IMR-90 (cell line): ENCODE measurements at regions not wholly inside any gene's neighbourhood (a gene's known extent, or its start where the extent isn't known, plus 50 kb on each side); places are given as distances from the start of the nearest gene placed in this dataset.

Experiments used
- ATAC-seq: fragments of 200-7000 bp; cut with Tn5 transposase; 2 replicates; pipeline ENCODE4 v1.9.1; 2020; ENCODE audit warnings: low read depth, mild to moderate bottlenecking, moderate library complexity
- BruUV-seq: library from RNA; stranded (reverse); fragments of 400-500 nt; replicated peaks from 2 replicates; lab custom pipeline; 2021; lab: Mats Ljungman, UMichigan
- CTCF ChIA-PET: fragments of 300-600 bp; formaldehyde crosslinking; extraction: SDS; loops from one replicate; lab custom pipeline; 2021; ENCODE audit warnings: antibody characterized with exemption; lab: Yijun Ruan, JAX
- POLR2A ChIA-PET: fragments of 300-600 bp; sonication (Branson Sonifier 250); formaldehyde crosslinking; loops from one replicate; lab custom pipeline; 2022; ENCODE audit warnings: antibody characterized with exemption; ENCODE audit not compliant: unreplicated experiment; lab: Charles Lee
- DNase-seq: peaks from one replicate; pipeline ENCODE4 v3.0.0; 2013
- H2AFZ ChIP-seq: replicated peaks from 2 replicates; pipeline ENCODE3; 2013; ENCODE audit warnings: low read length, mild to moderate bottlenecking; ENCODE audit not compliant: poor library complexity
- H2AK5ac ChIP-seq: 2 replicates; pipeline ENCODE4 v1.6.1; 2013; ENCODE audit warnings: low read depth, low read length, inconsistent platforms
- H2AK9ac ChIP-seq: replicated peaks from 2 replicates; pipeline ENCODE3; 2013; ENCODE audit warnings: mild to moderate bottlenecking, low read depth, low read length, moderate library complexity; ENCODE audit not compliant: poor library complexity
- H2BK120ac ChIP-seq: 2 replicates; pipeline ENCODE4 v1.6.1; 2013; ENCODE audit warnings: low read depth, low read length, inconsistent platforms
- H2BK15ac ChIP-seq: 3 replicates; pipeline ENCODE4 v1.6.1; 2013; ENCODE audit warnings: low read depth, low read length, inconsistent platforms
- H2BK20ac ChIP-seq: 2 replicates; pipeline ENCODE4 v1.6.1; 2013; ENCODE audit warnings: low read depth, mild to moderate bottlenecking, inconsistent platforms, low read length, moderate library complexity
- H2BK5ac ChIP-seq: 2 replicates; pipeline ENCODE4 v1.6.1; 2013; ENCODE audit warnings: mild to moderate bottlenecking, low read depth, low read length, inconsistent platforms; ENCODE audit not compliant: poor library complexity, severe bottlenecking
- H3K14ac ChIP-seq: replicated peaks from 2 replicates; pipeline ENCODE4 v1.6.1; 2013; ENCODE audit warnings: low read depth, low read length, inconsistent platforms
- H3K18ac ChIP-seq: 2 replicates; pipeline ENCODE4 v1.6.1; 2013; ENCODE audit warnings: low read depth, low read length, control low read depth
- H3K23ac ChIP-seq: 2 replicates; pipeline ENCODE4 v1.6.1; 2013; ENCODE audit warnings: low read depth, low read length, inconsistent platforms
- H3K27ac ChIP-seq: 2 replicates; pipeline ENCODE4 v1.5.1; 2013; ENCODE audit warnings: mild to moderate bottlenecking, control low read depth, low read length; ENCODE audit not compliant: insufficient read depth
- H3K27me3 ChIP-seq: 2 replicates; pipeline ENCODE4 v1.6.1; 2013; ENCODE audit warnings: low read length; ENCODE audit not compliant: control insufficient read depth, insufficient read depth
- H3K36me3 ChIP-seq: 2 replicates; pipeline ENCODE4 v1.6.1; 2013; ENCODE audit warnings: low read length, mixed read lengths; ENCODE audit not compliant: control insufficient read depth, insufficient read depth
- H3K4ac ChIP-seq: 2 replicates; pipeline ENCODE4 v1.6.1; 2013; ENCODE audit warnings: low read depth, low read length, inconsistent platforms
- H3K4me1 ChIP-seq: 2 replicates; pipeline ENCODE4 v1.6.1; 2013; ENCODE audit warnings: low read length, mixed read lengths; ENCODE audit not compliant: control insufficient read depth, insufficient read depth
- H3K4me2 ChIP-seq: 2 replicates; pipeline ENCODE4 v1.6.1; 2013; ENCODE audit warnings: low read depth, mild to moderate bottlenecking, control low read depth, low read length, moderate library complexity
- H3K4me3 ChIP-seq: 2 replicates; pipeline ENCODE4 v1.5.1; 2013; ENCODE audit warnings: low read depth, mild to moderate bottlenecking, control low read depth, low read length, moderate library complexity; ENCODE audit not compliant: insufficient read depth
- H3K56ac ChIP-seq: 2 replicates; pipeline ENCODE4 v1.6.1; 2013; ENCODE audit warnings: low read length, inconsistent platforms; ENCODE audit not compliant: insufficient read depth; ENCODE audit errors: extremely low read depth
- H3K79me1 ChIP-seq, 2 experiments: 2 replicates each; pipeline ENCODE4 v1.6.1; 2013; ENCODE audit warnings: low read length in 2 of 2, inconsistent platforms in 1 of 2, low read depth in 1 of 2
- H3K9ac ChIP-seq: 2 replicates; pipeline ENCODE4 v1.6.1; 2013; ENCODE audit warnings: low read depth, low read length, control low read depth
- H3K9me1 ChIP-seq: 2 replicates; pipeline ENCODE4 v1.6.1; 2013; ENCODE audit warnings: low read length, inconsistent platforms; ENCODE audit not compliant: insufficient read depth
- H3K9me3 ChIP-seq: 2 replicates; pipeline ENCODE4 v1.6.1; 2013; ENCODE audit warnings: low read length; ENCODE audit not compliant: control insufficient read depth, insufficient read depth
- H4K20me1 ChIP-seq: 2 replicates; pipeline ENCODE4 v1.6.1; 2013; ENCODE audit warnings: low read length, inconsistent platforms; ENCODE audit not compliant: insufficient read depth
- H4K5ac ChIP-seq: 2 replicates; pipeline ENCODE4 v1.6.1; 2013; ENCODE audit warnings: mild to moderate bottlenecking, low read depth, low read length, control low read depth
- H4K8ac ChIP-seq, 2 experiments: 2 replicates each; pipeline ENCODE4 v1.6.1; 2013; ENCODE audit warnings: low read depth in 2 of 2, low read length in 2 of 2, control low read depth in 1 of 2, inconsistent platforms in 1 of 2
- H4K91ac ChIP-seq: 2 replicates; pipeline ENCODE4 v1.6.1; 2013; ENCODE audit warnings: low read depth, low read length, inconsistent platforms; ENCODE audit not compliant: insufficient read depth
- CHD1 ChIP-seq: IDR thresholded peaks from 2 replicates; pipeline ENCODE4 v1.6.1; 2012; ENCODE audit warnings: low read depth, low read length, improper control_type of control experiment
- POLR2A ChIP-seq: IDR thresholded peaks from 2 replicates; pipeline ENCODE4 v1.6.1; 2012; ENCODE audit warnings: mild to moderate bottlenecking, low read depth, low read length
- RAD21 ChIP-seq: IDR thresholded peaks from 2 replicates; pipeline ENCODE4 v1.6.1; 2012; ENCODE audit warnings: low read length, improper control_type of control experiment
- SMC3 ChIP-seq: fragments of 150-350 bp; IDR thresholded peaks from 2 replicates; pipeline ENCODE4 v1.6.1; 2016; ENCODE audit warnings: low read depth, mild to moderate bottlenecking, antibody characterized with exemption, low read length, moderate library complexity
- USF2 ChIP-seq: fragments of 150-350 bp; IDR thresholded peaks from 2 replicates; pipeline ENCODE4 v1.6.1; 2017; ENCODE audit warnings: mild to moderate bottlenecking, antibody characterized with exemption, low read length, low read depth
- WGBS, 2 experiments: methylation state at CpG; one replicate each; pipeline versions ENCODE4 v1.1.5 to v1.1.7; 2013; ENCODE audit warnings: missing lambda C conversion rate in 2 of 2; ENCODE audit not compliant: insufficient read length in 1 of 2; ENCODE audit errors: extremely low coverage in 2 of 2; 5-methylcytosine and 5-hydroxymethylcytosine counted together
- dilution Hi-C: fragments of 300-500 bp; cut with HindIII; formaldehyde crosslinking; loops from one replicate; pipeline ENCODE4 v1.14.3; 2018; ENCODE audit warnings: low sequenced_read_pairs; ENCODE audit not compliant: unreplicated experiment
- in situ Hi-C: fragments of 300-500 bp; cut with MboI; formaldehyde crosslinking; loops from 3 replicates; pipeline ENCODE4 v1.14.3; 2019; ENCODE audit warnings: low sequenced_read_pairs, inconsistent platforms, mixed read lengths
- intact Hi-C: fragments of 100-400 bp; cut with micrococcal nuclease; formaldehyde crosslinking; loops from 2 replicates; pipeline ENCODE4 v1.10.0; 2022
- TF ChIP-seq, protein P1 (sequence below): fragments of 150-350 bp; IDR thresholded peaks from 2 replicates; pipeline ENCODE4 v1.6.1; 2016; ENCODE audit warnings: low read depth, mild to moderate bottlenecking, low read length, moderate library complexity, borderline replicate concordance

- Histone ChIP-seq H2AFZ (no peak overlapping the region), H4K20me1 (no peaks in the 10 kb centered on the region), H4K91ac (no peak overlapping the region), H2AK9ac (no peak overlapping the region), H3K56ac (no peak overlapping the region), H3K14ac (no peak overlapping the region), H3K18ac (no peak overlapping the region), H2BK20ac (no peak overlapping the region), H3K4ac (no peak overlapping the region), H2AK5ac (no peak overlapping the region), H2BK5ac (no peak overlapping the region), H4K8ac (no peak overlapping the region), H3K36me3 (no peaks in the 10 kb centered on the region), H3K23ac (no peak overlapping the region), H3K9me3 (peaks cover 4% of the 10 kb centered on the region; the same call in 1 of the 2 replicates), H2BK120ac (no peak overlapping the region), H3K4me3 (no peak overlapping the region), H3K9me1 (no peaks in the 10 kb centered on the region), H3K9ac (no peak overlapping the region), H4K5ac (no peak overlapping the region), H3K27ac (no peak overlapping the region), H3K4me2 (no peak overlapping the region), H2BK15ac (no peak overlapping the region), H3K27me3 (no peaks in the 10 kb centered on the region), H3K4me1 (no peaks in the 10 kb centered on the region), H3K79me1 (no peaks in the 10 kb centered on the region)
- DNase-seq (no peak), ATAC-seq (no peak)
- dilution Hi-C loops (no loop called here), intact Hi-C loops (no loop called here), in situ Hi-C loops (no loop called here)
- no peak for TF ChIP-seq POLR2A
- TF ChIP-seq, protein P1, sequence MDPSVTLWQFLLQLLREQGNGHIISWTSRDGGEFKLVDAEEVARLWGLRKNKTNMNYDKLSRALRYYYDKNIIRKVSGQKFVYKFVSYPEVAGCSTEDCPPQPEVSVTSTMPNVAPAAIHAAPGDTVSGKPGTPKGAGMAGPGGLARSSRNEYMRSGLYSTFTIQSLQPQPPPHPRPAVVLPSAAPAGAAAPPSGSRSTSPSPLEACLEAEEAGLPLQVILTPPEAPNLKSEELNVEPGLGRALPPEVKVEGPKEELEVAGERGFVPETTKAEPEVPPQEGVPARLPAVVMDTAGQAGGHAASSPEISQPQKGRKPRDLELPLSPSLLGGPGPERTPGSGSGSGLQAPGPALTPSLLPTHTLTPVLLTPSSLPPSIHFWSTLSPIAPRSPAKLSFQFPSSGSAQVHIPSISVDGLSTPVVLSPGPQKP, result no peak
- no peak for TF ChIP-seq SMC3
- no peak for TF ChIP-seq CHD1
- no peak for TF ChIP-seq USF2
- no peak for TF ChIP-seq RAD21
- BruUV-seq, result no TSS peak
- WGBS, 2 experiments, result 40% methylated on average over 1 of the region's 3 CpGs; no CpG with 5 or more reads in 1 of the 2 experiments
- POLR2A ChIA-PET, result no interaction called here
- CTCF ChIA-PET, result no interaction called here
Observed at GRCh38 chr10:129079705-129080104, 387.3 kb upstream of the MGMT start.
